ENCODE measurements at regions not wholly inside any gene's neighbourhood (a gene's known extent, or its start where the extent isn't known, plus 50 kb on each side); places are given as distances from the start of the nearest gene placed in this dataset.
A peak's percentile ranks its signal among the peaks of the same experiment; 100 is the strongest.

DNA sequence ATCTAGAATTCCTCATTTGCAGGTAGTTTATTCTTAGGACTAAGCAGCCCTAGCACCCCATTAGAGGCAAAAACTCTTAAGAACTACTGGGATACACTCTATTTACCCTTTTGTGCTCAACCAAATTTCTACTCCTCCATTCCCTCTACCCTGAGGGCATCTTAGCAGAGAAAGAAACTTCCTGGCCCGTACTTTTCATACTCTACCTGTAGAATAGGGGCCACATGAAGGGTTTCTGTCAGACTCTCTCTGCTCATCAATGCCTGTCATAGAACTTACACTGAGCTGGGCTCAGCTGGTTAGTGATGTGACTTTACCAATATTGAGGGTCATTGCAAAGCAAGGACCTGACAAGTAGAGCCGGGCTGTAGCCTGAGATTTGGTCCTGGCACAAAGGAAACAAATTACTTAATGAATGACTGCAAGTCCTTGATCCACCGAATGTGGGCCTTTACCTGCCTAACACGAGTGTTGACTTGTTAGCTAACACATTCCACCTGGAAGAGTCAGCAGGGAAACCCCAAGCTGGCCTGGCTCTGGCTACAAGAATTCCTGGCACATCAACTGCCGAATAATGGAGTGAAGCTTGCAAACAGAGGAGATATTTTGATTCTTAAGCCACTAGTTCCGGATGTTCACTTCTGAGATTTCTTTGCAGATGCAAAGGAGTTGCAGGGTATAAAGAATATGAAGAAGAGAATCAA is 280.5 kb upstream of the JAG1 start:
- peak; percentile 10 for DNase-seq (ENCODE audit: low spot score)

DNA sequence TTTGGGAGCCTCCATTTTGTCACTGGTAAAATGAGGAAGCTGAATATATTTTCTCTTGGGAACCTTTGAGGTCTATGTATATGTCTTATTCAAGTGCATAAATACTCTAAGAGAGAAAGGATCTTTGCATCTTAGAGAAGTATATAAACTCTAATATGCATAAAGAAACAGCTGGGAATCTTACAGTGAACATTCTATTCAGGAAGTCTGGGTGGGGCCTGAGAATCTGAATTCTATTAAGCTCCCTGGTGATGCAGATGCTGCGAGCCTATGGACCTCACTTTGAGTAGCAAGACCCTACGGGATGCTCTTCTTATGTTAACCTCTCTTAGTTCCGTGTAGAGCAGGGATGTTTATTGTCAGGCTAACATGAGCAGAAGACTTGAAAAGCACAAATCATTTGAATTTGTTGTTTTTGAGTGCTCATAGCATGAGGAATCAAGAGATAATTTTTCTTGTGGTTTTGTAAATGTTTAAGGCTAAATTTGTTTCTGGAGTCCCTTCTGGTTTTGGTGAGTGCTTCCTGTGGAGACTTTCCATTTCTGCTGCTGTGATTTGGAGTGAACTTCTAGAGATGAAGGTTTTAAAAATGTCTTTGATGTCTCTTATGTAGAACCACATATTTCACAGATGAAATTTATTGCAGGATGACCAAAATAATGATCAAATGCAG is 281.2 kb upstream of the JAG1 start:
- DNase-seq (ENCODE audit: low spot score) = no peak

DNA sequence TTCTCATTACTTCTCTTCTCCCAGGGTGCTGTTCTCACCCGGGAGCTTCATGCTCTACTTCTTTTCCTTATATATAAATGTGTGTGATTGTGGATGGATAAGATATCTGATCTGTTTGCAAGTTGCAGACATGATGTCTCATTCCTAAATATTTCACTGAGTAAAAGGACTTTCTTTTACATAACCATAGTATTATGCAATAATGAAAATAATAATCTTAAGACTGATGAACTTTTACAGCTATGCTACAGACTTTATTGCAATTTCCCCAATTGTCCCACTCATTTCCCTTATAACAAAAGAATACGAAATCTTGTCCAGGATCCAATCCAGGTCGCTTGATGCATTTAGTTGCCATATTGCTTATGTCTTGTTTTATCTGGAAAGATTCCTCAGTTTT is 284.5 kb upstream of the JAG1 start:
- no peak for DNase-seq (ENCODE audit: low spot score)

DNA sequence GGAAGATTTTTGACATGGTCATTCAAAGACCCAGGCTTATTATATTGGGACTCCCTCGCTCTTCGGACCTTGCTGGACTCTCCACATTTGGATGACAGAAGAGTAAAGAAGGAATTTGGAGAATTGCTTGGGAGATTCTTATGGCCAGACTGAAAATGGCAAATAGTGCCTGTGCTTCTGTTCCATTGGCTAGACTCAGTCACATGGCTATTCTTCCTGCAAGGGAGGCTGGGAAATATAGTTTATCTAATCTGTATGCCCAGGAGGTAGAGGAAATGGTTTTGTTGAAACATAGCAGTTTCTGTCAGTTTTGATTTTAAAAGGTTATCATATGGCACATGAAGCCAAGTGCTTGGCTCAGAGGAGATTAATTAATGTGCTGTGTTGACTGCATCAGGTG is 286.6 kb upstream of the JAG1 start:
- DNase-seq (ENCODE audit: low spot score) = no peak

DNA sequence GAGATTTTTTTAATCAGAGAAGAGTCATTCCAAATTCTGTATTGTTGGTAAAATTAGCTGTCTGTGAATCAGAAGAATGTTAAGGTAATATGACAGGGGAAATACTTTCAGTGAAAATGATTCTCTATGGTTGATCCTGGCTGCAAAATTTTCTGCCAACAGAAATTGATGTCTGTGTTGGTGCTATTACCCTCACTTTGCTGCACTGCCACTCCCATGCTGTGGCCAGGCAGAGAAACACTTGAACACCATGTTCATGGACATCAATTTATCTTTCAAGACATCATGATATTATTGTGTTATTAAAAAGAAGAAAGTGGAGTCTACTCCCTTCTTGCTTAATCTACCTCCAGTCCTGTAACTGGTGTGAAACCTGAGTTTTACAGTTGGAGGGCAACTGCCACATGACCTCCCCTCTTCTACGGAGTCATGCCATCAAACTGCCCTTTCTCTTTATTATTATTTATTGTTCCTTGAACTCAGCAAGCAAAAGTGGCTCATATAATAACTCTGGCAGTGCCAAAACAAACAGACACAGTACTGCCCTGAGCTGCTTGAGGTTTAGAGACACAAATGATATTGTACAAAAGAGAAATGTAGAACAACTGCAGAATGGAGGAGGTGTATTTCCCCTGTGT is 288.0 kb upstream of the JAG1 start:
- no peak for DNase-seq (ENCODE audit: low spot score)

DNA sequence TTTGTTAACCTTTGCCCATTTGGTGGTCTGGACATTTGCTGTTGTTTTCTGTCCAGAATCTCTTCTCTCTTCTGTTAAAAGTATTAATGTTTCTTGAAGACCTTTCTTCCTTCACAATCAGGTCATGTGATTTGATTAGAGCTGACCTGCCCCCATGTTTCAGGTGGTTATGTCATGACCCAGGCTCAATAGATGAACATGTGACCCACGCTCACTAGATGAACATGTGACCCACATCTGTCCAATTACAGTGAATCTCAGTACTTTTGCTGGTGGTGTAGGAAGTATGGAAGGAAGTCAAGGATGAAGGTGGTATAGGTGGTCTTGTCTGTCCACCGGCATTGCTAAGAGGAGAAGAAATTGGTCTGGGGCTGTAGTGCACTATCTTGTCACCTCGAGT is 289.1 kb upstream of the JAG1 start:
- DNase-seq (ENCODE audit: low spot score) = no peak

DNA sequence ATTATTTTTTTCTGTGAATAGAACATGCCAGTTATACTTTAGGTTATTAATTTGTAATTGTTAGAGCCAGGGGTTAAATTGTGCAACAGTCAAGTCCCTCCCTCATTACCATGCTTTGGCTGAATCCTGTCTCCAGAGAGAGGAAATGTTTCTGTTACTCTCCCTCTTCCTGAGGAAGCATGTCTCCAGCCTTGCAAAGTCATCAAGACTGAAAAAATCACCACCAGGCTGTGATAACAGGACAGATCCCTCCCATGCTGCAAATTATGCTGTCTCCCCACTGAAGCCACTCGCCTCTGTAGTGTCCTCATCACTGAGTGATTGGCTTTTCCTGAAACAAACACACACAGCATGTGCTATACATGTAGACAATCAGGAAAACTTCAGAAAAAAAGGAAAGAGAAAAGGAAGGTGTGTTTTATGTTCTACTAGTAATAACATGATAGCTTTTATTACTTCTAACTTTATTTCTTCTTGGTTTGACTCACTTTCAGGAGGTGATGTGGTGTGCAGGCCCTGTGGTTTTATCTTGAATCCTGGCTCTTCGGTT is 290.0 kb upstream of the JAG1 start:
- DNase-seq (ENCODE audit: low spot score) = no peak

DNA sequence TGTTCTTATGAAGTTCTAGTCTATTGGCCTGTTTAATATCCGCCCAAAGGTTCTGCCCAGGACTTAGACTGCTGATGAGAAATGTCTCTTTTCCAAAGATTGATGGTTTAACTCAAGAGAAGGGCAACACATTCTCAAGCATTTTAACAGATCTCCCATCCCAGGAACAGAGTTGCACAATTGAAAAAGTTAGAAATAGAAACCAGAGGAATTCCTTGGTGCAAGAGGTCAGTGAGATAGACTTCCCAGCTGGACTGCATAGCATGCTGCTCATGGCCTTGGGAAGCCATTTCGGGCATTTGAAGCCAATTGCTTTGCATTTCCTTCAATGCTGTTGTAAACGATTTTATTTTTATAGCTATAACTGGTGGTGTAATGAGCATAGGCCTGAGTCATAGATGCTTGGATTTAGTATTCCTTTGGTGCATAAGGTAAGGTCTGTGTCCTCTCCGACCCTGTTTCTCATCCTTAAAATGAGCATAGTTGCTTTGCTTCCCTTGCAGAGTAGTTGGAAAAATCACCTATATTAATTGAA is 292.2 kb upstream of the JAG1 start:
- DNase-seq (ENCODE audit: low spot score) = no peak

DNA sequence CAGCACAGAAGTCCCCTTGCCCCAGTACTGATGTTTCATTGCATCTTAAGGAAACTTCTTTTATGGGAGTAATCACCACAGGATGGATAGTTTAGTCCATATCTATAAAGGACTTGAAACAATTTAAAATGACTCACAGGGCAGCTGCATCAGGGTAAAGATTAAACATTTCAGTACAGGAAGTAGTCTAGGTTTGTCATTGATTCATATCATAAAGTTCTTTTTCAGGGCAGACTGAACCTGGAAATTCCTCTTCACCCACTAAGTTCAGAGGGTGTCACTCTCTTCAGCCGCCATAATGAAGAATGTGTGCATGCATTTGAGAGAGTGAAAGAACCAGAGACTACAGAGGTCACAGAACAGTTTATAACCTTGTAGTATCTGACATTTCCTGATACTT is 296.3 kb upstream of the JAG1 start:
- peak; percentile 41 for DNase-seq (ENCODE audit: low spot score)

DNA sequence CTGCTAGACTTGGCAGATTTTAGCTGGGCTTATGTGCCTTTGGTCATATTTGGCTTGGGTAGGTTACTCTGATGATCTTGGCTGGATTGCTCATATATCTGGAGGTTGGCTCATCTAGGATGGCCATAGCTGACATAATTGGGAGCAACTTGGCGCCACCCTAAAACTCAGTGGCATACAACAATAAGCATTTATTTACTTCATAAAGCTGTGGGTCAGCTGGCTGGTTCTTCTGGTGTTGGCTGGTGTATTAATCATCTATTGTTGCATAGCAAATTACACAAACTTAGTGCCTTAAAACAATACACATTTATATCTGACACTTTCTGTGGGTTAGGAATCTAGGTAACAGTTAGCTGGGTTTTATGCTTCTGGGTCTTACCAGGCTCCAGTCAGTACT is 297.3 kb upstream of the JAG1 start:
- DNase-seq (ENCODE audit: low spot score) = no peak

DNA sequence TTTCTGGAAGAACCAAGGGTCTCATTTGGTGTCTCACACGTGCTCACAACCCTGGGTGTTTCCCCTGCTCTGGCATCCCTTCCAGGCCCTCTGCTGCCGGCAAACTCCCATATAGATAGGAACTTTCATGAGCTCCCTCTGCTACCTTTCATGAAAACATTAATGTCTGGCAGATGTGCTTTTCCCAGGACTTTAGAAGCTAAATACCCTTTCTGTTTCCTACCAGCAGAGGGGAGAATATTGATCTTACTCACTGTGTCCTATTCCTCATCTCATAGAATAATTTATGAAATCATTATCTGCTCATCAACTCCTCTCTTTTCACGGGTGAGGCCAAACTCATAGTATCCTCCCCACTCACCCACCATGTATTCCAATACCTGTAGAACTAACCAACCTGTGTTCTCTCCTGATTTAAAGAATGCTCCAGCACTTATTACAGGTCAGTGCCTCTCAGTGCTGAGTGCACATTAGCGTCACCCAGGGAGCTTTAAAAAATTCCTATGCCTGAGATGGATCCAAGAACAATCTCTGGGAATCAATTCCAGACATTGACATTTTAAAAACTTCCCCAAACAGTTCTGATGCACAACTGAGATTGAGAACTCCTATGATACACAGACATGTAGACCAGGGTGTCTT is 298.5 kb upstream of the JAG1 start:
- DNase-seq (ENCODE audit: low spot score) = no peak

DNA sequence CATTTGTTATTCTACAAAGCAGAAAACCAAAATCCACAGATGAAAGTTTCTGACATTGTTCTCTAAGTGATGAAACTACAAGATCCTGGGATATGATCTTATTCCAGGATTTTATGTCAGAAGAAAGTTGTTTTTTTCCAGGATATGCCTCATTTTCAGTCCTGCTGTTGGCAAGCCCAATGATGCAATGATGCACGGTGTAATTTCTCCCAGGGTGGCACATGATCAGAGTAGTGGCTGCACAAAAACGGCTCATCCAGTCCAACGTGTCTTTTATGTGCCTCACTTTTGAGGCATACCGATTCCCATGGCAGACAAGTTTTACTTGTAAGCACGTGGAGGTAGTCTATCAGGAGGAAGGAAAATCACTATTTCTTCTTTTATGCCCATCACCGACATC is 302.3 kb upstream of the JAG1 start:
- no peak for DNase-seq (ENCODE audit: low spot score)

DNA sequence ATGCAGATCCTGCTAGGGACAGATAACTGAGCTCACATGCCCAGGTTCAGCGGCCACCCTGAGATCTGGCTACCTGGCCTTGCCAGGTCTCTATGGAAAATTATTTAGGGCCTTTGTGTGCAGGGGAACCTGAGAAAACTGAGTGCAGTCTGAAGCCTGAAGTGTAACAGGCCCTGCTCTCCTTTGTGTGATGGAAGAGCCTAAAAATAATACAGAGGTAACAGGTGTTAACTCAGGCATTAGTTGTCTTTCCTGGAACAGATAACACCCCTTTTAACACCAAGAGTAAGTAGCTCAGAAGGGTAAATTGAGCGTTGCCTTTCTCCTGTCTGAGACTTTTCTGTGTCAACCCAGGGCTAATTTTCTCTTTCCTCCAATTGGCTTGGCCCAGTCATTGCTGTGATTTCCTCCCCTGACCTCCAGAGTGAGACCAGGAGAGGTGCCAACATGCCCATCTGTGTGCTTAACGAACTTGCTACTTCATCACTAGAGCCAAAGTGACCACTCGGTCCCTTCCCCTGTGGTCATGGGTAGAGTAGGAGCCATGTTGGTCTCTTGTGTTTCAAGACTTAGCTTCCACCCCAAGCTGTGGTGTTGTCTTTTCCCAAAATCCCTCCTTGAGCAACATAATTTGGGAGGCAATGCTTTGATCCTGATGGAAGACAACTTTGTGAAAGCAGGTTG is 304.4 kb upstream of the JAG1 start:
- DNase-seq (ENCODE audit: low spot score) = no peak

DNA sequence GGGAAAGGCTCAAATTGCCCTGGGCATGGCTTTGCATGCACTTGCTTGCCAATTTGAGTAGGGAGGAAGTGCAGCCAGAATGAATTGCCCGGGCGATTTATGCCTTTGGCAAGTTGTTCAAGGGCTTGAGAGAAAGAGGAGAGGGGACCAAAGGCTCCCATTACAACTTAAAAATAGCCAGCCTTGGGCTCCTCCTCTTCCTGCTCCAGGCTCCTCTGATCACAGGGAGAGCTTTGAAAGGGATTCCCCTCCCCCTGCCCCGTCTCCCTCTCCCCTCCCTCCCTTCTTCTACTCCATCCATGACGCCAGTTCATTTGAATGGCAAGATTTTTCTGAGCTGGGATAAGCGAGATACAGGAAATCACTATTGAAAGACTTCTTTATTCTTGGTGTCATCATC is 304.9 kb upstream of the JAG1 start:
- DNase-seq (ENCODE audit: low spot score) = no peak

DNA sequence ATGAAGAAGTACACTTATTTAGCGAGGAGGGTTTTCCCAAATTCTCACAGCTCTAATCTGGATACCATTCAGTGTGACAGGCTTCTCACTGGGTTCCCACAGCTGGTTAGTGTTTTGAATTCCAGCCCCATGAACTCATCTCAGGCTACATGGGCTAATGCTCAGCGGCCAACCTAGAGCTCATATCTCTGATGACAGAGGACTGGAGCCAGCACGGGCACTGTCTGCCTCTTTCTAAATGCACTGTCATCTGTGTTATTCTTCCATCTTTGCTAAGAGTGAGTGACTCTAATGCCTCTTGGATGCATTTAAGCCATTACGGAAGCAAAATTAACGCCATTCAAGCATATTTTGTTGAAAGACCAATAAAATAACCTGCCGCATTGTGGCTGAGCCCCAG is 308.9 kb upstream of the JAG1 start:
- peak; percentile 90 for DNase-seq (ENCODE audit: low spot score)

DNA sequence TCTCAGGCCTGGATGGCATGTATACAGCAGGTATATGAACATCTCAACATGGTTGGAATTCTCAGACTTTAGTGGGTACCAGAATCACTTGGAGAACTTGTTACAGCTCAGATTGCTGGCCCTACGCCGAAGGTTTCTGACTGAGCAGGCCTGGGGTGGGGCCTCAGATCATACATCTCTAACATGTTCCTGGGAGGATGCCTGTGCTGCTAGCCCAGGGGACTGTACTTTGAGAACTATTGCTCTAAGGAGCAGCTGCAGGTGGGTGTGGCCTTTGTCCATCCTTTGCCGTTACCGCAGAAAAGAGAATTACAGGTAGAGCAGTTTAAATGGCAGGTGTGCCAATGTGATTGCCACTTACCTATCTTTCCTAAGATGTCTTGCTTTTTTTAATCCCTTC is 310.5 kb upstream of the JAG1 start:
- DNase-seq (ENCODE audit: low spot score) = no peak

DNA sequence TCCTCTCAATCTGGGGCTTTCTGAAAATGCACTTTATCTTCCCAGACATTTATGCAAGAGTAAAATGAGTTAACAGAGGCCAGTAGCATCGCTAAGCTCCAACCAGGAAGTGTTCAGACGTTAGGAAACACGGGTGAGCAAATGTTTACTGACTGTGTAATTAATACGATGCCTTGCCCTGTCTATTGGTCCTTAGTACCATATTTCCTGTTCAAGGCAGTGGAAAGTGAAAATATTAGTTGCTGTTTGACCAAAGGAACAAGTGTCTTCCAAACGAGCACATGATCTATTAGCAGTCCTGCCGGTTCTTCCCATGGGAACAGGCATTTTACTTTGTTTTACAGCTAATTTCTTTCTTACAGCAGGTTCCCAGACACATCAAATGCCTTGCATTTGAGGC is 311.1 kb upstream of the JAG1 start:
- DNase-seq (ENCODE audit: low spot score) = no peak

DNA sequence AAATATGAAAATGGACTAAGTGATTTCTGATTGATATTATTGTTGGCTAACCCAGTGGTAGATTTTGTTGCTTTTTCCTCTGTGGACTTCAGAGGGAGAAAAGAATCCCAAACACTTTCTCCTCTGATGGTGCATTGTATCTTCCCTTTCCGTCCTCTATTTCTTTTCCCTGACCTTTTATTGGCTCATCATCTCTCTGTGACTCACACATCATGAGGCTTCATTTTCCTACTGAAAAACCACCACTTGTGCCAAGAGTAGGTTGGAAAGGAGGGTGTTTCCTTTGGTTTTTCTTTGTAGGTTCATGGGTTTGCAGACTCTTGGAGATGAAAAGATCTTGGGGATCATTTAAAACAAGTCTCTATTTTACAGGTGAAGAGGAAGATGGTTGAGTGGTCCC is 311.7 kb upstream of the JAG1 start:
- peak; percentile 76 for DNase-seq (ENCODE audit: low spot score)

DNA sequence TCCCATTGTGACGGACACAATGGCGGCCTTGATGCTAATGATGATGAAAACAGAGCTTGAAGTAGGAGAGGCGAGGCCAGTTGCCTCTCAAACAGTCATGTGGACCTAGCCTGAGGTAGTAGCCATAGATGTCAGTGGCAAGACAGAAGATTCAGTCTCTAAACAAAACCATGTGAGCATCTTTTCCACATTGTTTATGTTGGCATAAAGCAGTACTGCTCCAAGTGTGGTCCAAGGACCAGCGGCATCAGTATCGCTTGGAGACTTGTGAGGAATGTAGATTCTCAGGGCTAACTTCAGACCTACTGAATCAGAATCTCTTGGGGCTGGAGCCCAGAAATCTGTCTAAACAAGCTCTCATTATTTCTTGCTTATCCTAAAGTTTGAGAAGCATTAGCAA is 312.8 kb upstream of the JAG1 start:
- DNase-seq (ENCODE audit: low spot score) = no peak

DNA sequence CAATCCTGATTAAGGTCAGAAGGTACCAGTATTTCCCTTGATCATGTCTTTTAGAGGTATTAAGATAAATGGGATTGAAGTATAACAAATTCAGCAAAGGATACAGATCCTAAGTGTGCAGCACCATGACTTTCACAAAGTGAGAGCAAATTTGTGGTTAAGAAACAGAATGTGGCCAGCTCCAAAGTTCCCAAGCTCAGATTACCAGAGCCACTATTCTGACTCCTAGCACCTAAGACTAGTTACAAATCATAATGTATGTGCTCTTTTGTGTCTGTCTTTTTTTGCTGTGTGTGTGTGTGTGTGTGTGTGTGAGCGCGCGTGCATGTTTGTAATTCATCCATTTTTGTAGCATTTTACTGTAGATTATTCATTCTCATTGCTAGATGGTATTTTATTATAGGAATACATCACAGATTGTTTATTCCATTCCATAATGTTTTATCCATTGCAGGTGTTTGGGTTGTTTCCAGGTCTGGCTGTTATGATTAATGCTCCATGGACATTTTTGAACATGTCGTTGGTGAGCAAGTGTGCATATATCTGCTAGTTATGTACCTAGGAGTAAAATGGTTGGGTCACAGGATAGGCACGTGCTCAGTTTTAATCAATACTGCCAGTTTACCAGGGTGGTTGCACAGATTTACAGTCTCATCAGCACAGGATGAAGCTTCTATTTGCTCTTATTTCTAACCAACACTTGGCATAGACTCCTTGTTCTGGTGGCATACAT is 314.0 kb upstream of the JAG1 start:
- DNase-seq (ENCODE audit: low spot score) = no peak
